Esophagus squamous epithelium (tissue), 5 donors: ENCODE measurements at regions not wholly inside any gene's neighbourhood (a gene's known extent, or its start where the extent isn't known, plus 50 kb on each side); places are given as distances from the start of the nearest gene placed in this dataset.
"Not testable (repeated sequence)": the region's sequence is repeated elsewhere in the genome, so short reads cannot be mapped to it uniquely, and the experiment has no call there.

Source experiments
- DNase-seq: peaks from one replicate; lab custom pipeline; 2025; lab: John Stamatoyannopoulos, UW
- H3K27ac ChIP-seq, 4 donors: fragments of 200-600 bp; sonication (generic); one replicate each; pipeline ENCODE4 v1.5.1; 2016 to 2019; ENCODE audit warnings: mild to moderate bottlenecking in 1 of 4
- H3K27me3 ChIP-seq, 4 donors: fragments of 200-600 bp; sonication (generic); 1 replicate in 3 of 4; 2 replicates in 1 of 4; pipeline versions ENCODE4 v1.5.1 to v1.6.0; 2017 to 2021; ENCODE audit warnings: antibody characterized with exemption in 1 of 4
- H3K36me3 ChIP-seq, 3 donors: fragments of 200-600 bp; sonication (generic); one replicate each; pipeline ENCODE4 v1.5.1; 2016 to 2019
- H3K4me1 ChIP-seq, 3 donors: fragments of 200-600 bp; sonication (generic); one replicate each; pipeline ENCODE4 v1.5.1; 2017 to 2019
- H3K4me3 ChIP-seq, 4 donors: fragments of 200-600 bp; sonication (generic); 1 replicate in 3 of 4; 2 replicates in 1 of 4; pipeline ENCODE4 v1.5.1; 2016 to 2019; ENCODE audit warnings: mild to moderate bottlenecking in 2 of 4, moderate library complexity in 1 of 4
- H3K9me3 ChIP-seq, 3 donors: fragments of 200-600 bp; sonication (generic); one replicate each; pipeline ENCODE4 v1.5.1; 2016 to 2019
- POLR2A ChIP-seq, 4 donors: fragments of 450-650 bp; IDR thresholded peaks; one replicate each; pipeline ENCODE4 v1.6.1; 2017; ENCODE audit warnings: antibody characterized with exemption in 4 of 4, mild to moderate bottlenecking in 4 of 4, moderate library complexity in 3 of 4
- WGBS, 2 donors: methylation state at CpG; one replicate each; pipeline ENCODE4 v1.1.5; 2018; 5-methylcytosine and 5-hydroxymethylcytosine counted together
- intact Hi-C: fragments of 100-400 bp; cut with DNase I; formaldehyde crosslinking; loops from one replicate; pipeline ENCODE4 v1.15.0; 2022
- TF ChIP-seq, protein P1 (sequence below), 6 experiments: fragments of 450-650 bp in 4 of 6; fragments of 200-600 bp in 2 of 6; sonication (generic) in 2 of 6; IDR thresholded peaks; one replicate each; pipeline ENCODE4 v1.5.1; 2016 to 2019; ENCODE audit warnings: antibody characterized with exemption in 6 of 6, mild to moderate bottlenecking in 4 of 6, moderate library complexity in 4 of 6
- donor health status: DM: yes; HTN: yes; CAD: no.

DNA sequence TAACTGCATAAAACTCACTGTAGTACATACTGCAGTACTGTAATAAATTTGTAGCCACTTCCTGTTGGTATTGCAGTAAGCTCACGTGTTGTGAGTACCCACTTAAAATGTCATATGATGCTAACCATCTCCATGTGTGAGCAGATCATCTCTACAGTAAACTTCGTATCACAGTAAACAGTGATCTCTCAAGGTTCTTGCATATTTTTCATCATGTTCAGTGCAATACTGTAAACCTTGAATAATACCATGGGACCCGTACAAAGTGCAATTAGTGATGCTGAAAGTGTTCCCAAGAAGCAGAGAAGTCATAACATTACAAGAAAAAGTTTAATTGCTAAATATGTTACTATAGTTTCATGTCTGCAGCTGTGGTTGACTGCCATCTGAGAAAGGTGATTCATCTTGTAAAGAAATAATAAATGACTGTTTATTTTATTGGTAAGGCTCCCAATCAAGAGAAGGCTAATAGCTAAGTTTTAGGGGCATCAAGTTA lies 253.8 kb upstream of the POU5F2 start:
- intact Hi-C loops = no loop called here
- Histone ChIP-seq H3K4me1 (peaks cover 0 to 5% (median 0%) of the 10 kb centered on the region in 3 donors), H3K27ac (no peak overlapping the region), H3K27me3 (no peaks in the 10 kb centered on the region), H3K36me3 (no peaks in the 10 kb centered on the region), H3K9me3 (no peaks in the 10 kb centered on the region), H3K4me3 (no peak overlapping the region)
- TF ChIP-seq, protein P1, sequence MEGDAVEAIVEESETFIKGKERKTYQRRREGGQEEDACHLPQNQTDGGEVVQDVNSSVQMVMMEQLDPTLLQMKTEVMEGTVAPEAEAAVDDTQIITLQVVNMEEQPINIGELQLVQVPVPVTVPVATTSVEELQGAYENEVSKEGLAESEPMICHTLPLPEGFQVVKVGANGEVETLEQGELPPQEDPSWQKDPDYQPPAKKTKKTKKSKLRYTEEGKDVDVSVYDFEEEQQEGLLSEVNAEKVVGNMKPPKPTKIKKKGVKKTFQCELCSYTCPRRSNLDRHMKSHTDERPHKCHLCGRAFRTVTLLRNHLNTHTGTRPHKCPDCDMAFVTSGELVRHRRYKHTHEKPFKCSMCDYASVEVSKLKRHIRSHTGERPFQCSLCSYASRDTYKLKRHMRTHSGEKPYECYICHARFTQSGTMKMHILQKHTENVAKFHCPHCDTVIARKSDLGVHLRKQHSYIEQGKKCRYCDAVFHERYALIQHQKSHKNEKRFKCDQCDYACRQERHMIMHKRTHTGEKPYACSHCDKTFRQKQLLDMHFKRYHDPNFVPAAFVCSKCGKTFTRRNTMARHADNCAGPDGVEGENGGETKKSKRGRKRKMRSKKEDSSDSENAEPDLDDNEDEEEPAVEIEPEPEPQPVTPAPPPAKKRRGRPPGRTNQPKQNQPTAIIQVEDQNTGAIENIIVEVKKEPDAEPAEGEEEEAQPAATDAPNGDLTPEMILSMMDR (IDR thresholded peaks at IDR 0.05) = no peak
- no peak for TF ChIP-seq POLR2A (IDR thresholded peaks at IDR 0.05)
- WGBS, 2 donors = 55 to 66% methylated on average over 3 of the region's 3 CpGs
- DNase-seq = no peak

DNA sequence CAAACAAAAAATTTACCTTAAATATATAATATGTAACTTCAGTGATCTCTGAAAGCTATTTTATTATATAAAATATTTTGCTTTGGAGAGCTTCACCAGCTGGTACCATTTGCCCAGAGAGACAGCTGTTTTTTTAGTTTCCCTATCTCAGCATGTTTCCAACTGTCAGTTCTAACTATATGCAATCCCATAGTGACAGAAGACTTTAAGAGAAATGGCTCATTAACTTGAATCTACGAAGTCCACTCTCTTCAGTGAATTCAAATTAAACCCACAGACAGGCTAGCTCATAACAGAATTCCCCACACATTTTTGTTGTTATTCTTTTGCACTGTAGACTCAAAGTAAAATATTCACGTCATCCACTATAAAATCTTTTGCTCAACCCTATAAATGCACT lies 251.8 kb upstream of the POU5F2 start:
- H3K27ac ChIP-seq = no peak overlapping the region
- TF ChIP-seq, protein P1 (IDR thresholded peaks at IDR 0.05) = no peak
- no peak for TF ChIP-seq POLR2A (IDR thresholded peaks at IDR 0.05)
- DNase-seq = no peak
- H3K4me1 ChIP-seq = peaks cover 0 to 5% (median 0%) of the 10 kb centered on the region in 3 donors
- no peak overlapping the region for H3K4me3 ChIP-seq
- 83 to 93% methylated on average over 2 of the region's 2 CpGs for WGBS, 2 donors
- intact Hi-C loops = no loop called here
- H3K9me3 ChIP-seq = no peaks in the 10 kb centered on the region
- no peaks in the 10 kb centered on the region for H3K36me3 ChIP-seq
- no peaks in the 10 kb centered on the region for H3K27me3 ChIP-seq

DNA sequence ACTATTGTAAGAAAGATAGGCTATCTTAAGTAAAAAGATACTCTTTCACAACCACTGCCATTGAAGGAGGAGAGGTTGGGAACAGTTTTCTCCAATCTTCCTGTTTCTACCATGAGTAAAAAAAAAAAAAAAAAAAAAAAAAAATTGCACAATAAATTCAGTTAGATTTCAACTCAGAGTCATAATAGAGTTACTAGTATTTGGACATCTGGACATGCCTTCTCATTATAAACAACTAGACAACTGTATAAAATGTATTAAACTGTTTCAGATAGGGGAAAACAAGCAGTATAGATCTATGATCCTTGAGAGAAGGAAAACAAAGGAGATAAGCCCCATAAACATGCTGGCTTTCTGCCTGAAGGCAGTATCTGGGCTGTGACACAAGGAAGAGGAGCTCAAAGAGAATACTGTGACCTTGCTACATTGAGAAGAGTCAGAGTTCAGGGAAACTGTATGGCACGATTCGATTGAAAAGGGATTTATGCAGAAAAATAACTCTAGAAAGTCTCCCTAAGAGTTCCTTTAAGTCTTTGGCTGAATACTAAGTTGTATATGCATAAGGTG lies 249.2 kb upstream of the POU5F2 start:
- H3K36me3 ChIP-seq = peaks cover 0 to 8% (median 0%) of the 10 kb centered on the region in 3 donors
- no peak for DNase-seq
- H3K4me1 ChIP-seq = peaks cover 0 to 5% (median 0%) of the 10 kb centered on the region in 3 donors
- 54 to 82% methylated on average over 2 of the region's 2 CpGs for WGBS, 2 donors
- H3K27ac ChIP-seq = no peak overlapping the region
- no peaks in the 10 kb centered on the region for H3K9me3 ChIP-seq
- TF ChIP-seq POLR2A (IDR thresholded peaks at IDR 0.05) = no peak
- TF ChIP-seq, protein P1 (IDR thresholded peaks at IDR 0.05) = no peak
- H3K27me3 ChIP-seq = no peaks in the 10 kb centered on the region
- no peak overlapping the region for H3K4me3 ChIP-seq
- intact Hi-C loops = no loop called here

DNA sequence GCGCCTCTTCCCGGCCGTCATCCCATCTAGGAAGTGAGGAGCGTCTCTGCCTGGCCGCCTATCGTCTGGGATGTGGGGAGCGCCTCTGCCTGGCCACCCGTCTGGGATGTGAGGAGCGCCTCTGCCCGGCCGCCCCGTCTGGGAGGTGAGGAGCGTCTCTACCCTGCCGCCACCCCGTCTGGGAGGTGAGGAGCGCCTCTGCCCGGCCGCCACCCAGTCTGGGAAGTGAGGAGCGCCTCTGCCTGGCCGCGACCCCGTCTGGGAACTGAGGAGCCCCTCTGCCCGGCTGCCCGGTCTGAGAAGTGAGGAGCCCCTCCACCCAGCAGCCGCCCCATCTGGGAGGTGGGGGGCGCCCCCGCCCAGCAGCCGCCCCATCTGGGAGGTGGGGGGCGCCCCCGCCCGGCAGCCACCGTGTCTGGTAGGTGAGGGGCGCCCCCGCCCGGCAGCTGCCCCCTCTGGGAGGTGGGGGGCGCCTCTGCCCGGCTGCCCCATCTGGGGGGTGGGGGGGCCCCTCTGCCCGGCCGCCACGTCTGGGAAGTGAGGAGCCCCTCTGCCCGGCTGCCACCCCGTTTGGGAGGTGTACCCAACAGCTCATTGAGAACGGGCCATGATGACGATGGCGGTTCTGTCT lies 244.7 kb upstream of the POU5F2 start:
- H3K36me3 ChIP-seq, DNase-seq, H3K27me3 ChIP-seq, H3K27ac ChIP-seq, H3K9me3 ChIP-seq, H3K4me1 ChIP-seq, intact Hi-C loops, H3K4me3 ChIP-seq: not testable (repeated sequence)
- 94 to 100% methylated on average over 2 to 3 of the region's 45 CpGs for WGBS, 2 donors

DNA sequence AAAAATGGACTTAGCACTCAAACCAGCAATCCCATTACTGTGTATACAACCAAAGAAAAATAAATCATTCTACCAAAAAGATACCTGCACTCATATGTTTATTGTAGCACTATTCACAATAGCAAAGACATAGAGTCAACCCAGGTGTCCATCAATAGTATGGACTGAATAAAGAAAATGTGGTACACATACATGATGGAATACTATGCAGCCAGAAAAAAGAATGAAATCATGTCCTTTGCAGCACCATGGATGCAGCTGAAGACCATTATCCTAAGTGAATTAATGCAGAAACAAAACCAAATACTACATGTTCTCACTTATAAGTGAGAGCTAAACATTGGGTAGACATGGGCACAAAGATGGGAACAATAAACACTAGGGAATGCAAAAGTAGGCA lies 236.8 kb upstream of the POU5F2 start:
- Histone ChIP-seq H3K4me1 (no peaks in the 10 kb centered on the region), H3K27ac (no peak overlapping the region), H3K9me3 (peaks cover 0 to 32% (median 16%) of the 10 kb centered on the region in 3 donors), H3K36me3 (peaks cover 0 to 19% (median 0%) of the 10 kb centered on the region in 3 donors), H3K4me3 (no peak overlapping the region), H3K27me3 (no peaks in the 10 kb centered on the region)
- intact Hi-C loops = no loop called here
- TF ChIP-seq POLR2A (IDR thresholded peaks at IDR 0.05) = no peak
- TF ChIP-seq, protein P1 (IDR thresholded peaks at IDR 0.05) = no peak
- no peak for DNase-seq
